Liver (tissue), 8 donors: ENCODE measurements at regions not wholly inside any gene's neighbourhood (a gene's known extent, or its start where the extent isn't known, plus 50 kb on each side); places are given as distances from the start of the nearest gene placed in this dataset.

ENCODE experiments used
- DNase-seq: peaks from one replicate; pipeline ENCODE4 v3.0.0-alpha.2; 2017; ENCODE audit warnings: low spot score
- H3K27ac ChIP-seq, 2 donors: one replicate each; pipeline ENCODE4 v1.7.0; 2013; ENCODE audit warnings: inconsistent platforms in 2 of 2, low read length in 2 of 2, control low read depth in 1 of 2, low read depth in 1 of 2, mild to moderate bottlenecking in 1 of 2
- H3K27me3 ChIP-seq, 4 donors: one replicate each; pipeline versions ENCODE4 v1.6.1 to v1.7.0; 2013; ENCODE audit warnings: low read length in 3 of 4, inconsistent platforms in 1 of 4, mild to moderate bottlenecking in 1 of 4, moderate library complexity in 1 of 4; ENCODE audit not compliant: control insufficient read depth in 4 of 4, insufficient read depth in 4 of 4
- H3K36me3 ChIP-seq, 4 donors: one replicate each; pipeline versions ENCODE4 v1.6.1 to v1.7.0; 2013; ENCODE audit warnings: low read length in 3 of 4, mild to moderate bottlenecking in 3 of 4, low read depth in 1 of 4, moderate library complexity in 1 of 4; ENCODE audit not compliant: control insufficient read depth in 4 of 4, insufficient read depth in 3 of 4
- H3K4me1 ChIP-seq, 4 donors: one replicate each; pipeline versions ENCODE4 v1.6.1 to v1.7.0; 2013; ENCODE audit warnings: low read length in 3 of 4, mild to moderate bottlenecking in 3 of 4, moderate library complexity in 1 of 4; ENCODE audit not compliant: control insufficient read depth in 4 of 4, insufficient read depth in 4 of 4
- H3K4me3 ChIP-seq, 3 donors: one replicate each; pipeline versions ENCODE4 v1.6.1 to v1.7.0; 2013; ENCODE audit warnings: low read length in 3 of 3, control low read depth in 1 of 3, low read depth in 1 of 3, mild to moderate bottlenecking in 1 of 3
- H3K9ac ChIP-seq, 2 donors: one replicate each; pipeline ENCODE4 v1.7.0; 2013; ENCODE audit warnings: low read length in 2 of 2, mild to moderate bottlenecking in 2 of 2, moderate library complexity in 2 of 2, control low read depth in 1 of 2, low read depth in 1 of 2
- H3K9me3 ChIP-seq, 4 donors: one replicate each; pipeline versions ENCODE4 v1.6.1 to v1.7.0; 2013; ENCODE audit warnings: low read length in 3 of 4; ENCODE audit not compliant: control insufficient read depth in 4 of 4
- ATF3 ChIP-seq: IDR thresholded peaks from 2 replicates; pipeline ENCODE4 v1.6.1; 2016; ENCODE audit warnings: antibody characterized with exemption
- EGR1 ChIP-seq, 2 donors: IDR thresholded peaks; 2 replicates each; pipeline ENCODE4 v1.6.1; 2016 to 2018; ENCODE audit warnings: antibody characterized with exemption in 2 of 2, low read depth in 2 of 2
- FOXA1 ChIP-seq: IDR thresholded peaks from 2 replicates; pipeline ENCODE4 v1.6.1; 2016; ENCODE audit warnings: antibody characterized with exemption
- FOXA2 ChIP-seq: IDR thresholded peaks from 2 replicates; pipeline ENCODE4 v1.6.1; 2016; ENCODE audit warnings: antibody characterized with exemption
- GABPA ChIP-seq, 2 donors: IDR thresholded peaks in 1 of 2; conservative IDR thresholded peaks in 1 of 2; 2 replicates each; pipeline ENCODE4 v1.6.1; 2016; ENCODE audit warnings: antibody characterized with exemption in 2 of 2, mild to moderate bottlenecking in 1 of 2, moderate library complexity in 1 of 2
- HNF4A ChIP-seq, 2 donors: conservative IDR thresholded peaks; 2 replicates each; pipeline ENCODE4 v1.6.1; 2016; ENCODE audit warnings: antibody characterized with exemption in 2 of 2, mild to moderate bottlenecking in 2 of 2
- HNF4G ChIP-seq: IDR thresholded peaks from 2 replicates; pipeline ENCODE4 v1.6.1; 2016; ENCODE audit warnings: antibody characterized with exemption
- JUND ChIP-seq, 2 donors: IDR thresholded peaks; 2 replicates each; pipeline ENCODE4 v1.6.1; 2016; ENCODE audit warnings: antibody characterized with exemption in 2 of 2
- MAX ChIP-seq: IDR thresholded peaks from 2 replicates; pipeline ENCODE4 v1.6.1; 2016; ENCODE audit warnings: antibody characterized with exemption
- NR2F2 ChIP-seq: IDR thresholded peaks from 2 replicates; pipeline ENCODE4 v1.6.1; 2016; ENCODE audit warnings: antibody characterized with exemption
- RAD21 ChIP-seq, 2 donors: IDR thresholded peaks; 2 replicates each; pipeline ENCODE4 v1.6.1; 2016; ENCODE audit warnings: antibody characterized with exemption in 2 of 2, mild to moderate bottlenecking in 2 of 2
- RXRA ChIP-seq, 2 donors: IDR thresholded peaks; 2 replicates each; pipeline ENCODE4 v1.6.1; 2017 to 2018; ENCODE audit warnings: antibody characterized with exemption in 2 of 2, mild to moderate bottlenecking in 1 of 2
- SP1 ChIP-seq: IDR thresholded peaks from 2 replicates; pipeline ENCODE4 v1.6.1; 2018; ENCODE audit warnings: antibody characterized with exemption, mild to moderate bottlenecking
- TAF1 ChIP-seq: conservative IDR thresholded peaks from 2 replicates; pipeline ENCODE4 v1.6.1; 2016; ENCODE audit warnings: antibody characterized with exemption, mild to moderate bottlenecking
- YY1 ChIP-seq: IDR thresholded peaks from 2 replicates; pipeline ENCODE4 v1.6.1; 2016; ENCODE audit warnings: antibody characterized with exemption, mild to moderate bottlenecking
- ZBTB33 ChIP-seq: IDR thresholded peaks from 2 replicates; pipeline ENCODE4 v1.6.1; 2016; ENCODE audit warnings: antibody characterized with exemption
- WGBS: extraction: QIAGEN DNeasy Blood & Tissue Kit; methylation state at CpG from one replicate; pipeline ENCODE4 v1.1.7; 2013; 5-methylcytosine and 5-hydroxymethylcytosine counted together
- TF ChIP-seq, protein P1 (sequence below): IDR thresholded peaks from 2 replicates; pipeline ENCODE4 v1.6.1; 2016; ENCODE audit warnings: antibody characterized with exemption, mild to moderate bottlenecking
- TF ChIP-seq, protein P2 (sequence below): fragments of 150-350 bp; IDR thresholded peaks from 2 replicates; pipeline ENCODE4 v1.5.1; 2017; ENCODE audit warnings: improper control_type of control experiment, low read depth, low read length; ENCODE audit not compliant: missing input control
- donor health status: healthy.
- donor health status: healthy.
- donor health status: healthy.
- donor health status: healthy.
- donor health status: healthy.

GRCh38 chr5:52457810-52458209 lies 329.9 kb upstream of the ITGA1 start:
- TF ChIP-seq JUND (IDR thresholded peaks at IDR 0.05) (no peak), YY1 (no peak), ATF3 (no peak), RXRA (IDR thresholded peaks at IDR 0.05) (no peak), MAX (no peak), SP1 (no peak), HNF4A (conservative IDR thresholded peaks at IDR 0.05) (no peak), RAD21 (IDR thresholded peaks at IDR 0.05) (no peak), FOXA1 (no peak), NR2F2 (no peak), HNF4G (no peak), TAF1 (no peak), FOXA2 (no peak), EGR1 (IDR thresholded peaks at IDR 0.05; ENCODE audit: low read depth in 2 of 2) (no peak), ZBTB33 (no peak), GABPA (IDR thresholded peaks at IDR 0.05 in 1 of 2, conservative IDR thresholded peaks at IDR 0.05 in 1 of 2) (no peak)
- TF ChIP-seq, protein P1, sequence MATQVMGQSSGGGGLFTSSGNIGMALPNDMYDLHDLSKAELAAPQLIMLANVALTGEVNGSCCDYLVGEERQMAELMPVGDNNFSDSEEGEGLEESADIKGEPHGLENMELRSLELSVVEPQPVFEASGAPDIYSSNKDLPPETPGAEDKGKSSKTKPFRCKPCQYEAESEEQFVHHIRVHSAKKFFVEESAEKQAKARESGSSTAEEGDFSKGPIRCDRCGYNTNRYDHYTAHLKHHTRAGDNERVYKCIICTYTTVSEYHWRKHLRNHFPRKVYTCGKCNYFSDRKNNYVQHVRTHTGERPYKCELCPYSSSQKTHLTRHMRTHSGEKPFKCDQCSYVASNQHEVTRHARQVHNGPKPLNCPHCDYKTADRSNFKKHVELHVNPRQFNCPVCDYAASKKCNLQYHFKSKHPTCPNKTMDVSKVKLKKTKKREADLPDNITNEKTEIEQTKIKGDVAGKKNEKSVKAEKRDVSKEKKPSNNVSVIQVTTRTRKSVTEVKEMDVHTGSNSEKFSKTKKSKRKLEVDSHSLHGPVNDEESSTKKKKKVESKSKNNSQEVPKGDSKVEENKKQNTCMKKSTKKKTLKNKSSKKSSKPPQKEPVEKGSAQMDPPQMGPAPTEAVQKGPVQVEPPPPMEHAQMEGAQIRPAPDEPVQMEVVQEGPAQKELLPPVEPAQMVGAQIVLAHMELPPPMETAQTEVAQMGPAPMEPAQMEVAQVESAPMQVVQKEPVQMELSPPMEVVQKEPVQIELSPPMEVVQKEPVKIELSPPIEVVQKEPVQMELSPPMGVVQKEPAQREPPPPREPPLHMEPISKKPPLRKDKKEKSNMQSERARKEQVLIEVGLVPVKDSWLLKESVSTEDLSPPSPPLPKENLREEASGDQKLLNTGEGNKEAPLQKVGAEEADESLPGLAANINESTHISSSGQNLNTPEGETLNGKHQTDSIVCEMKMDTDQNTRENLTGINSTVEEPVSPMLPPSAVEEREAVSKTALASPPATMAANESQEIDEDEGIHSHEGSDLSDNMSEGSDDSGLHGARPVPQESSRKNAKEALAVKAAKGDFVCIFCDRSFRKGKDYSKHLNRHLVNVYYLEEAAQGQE = no peak
- TF ChIP-seq, protein P2, sequence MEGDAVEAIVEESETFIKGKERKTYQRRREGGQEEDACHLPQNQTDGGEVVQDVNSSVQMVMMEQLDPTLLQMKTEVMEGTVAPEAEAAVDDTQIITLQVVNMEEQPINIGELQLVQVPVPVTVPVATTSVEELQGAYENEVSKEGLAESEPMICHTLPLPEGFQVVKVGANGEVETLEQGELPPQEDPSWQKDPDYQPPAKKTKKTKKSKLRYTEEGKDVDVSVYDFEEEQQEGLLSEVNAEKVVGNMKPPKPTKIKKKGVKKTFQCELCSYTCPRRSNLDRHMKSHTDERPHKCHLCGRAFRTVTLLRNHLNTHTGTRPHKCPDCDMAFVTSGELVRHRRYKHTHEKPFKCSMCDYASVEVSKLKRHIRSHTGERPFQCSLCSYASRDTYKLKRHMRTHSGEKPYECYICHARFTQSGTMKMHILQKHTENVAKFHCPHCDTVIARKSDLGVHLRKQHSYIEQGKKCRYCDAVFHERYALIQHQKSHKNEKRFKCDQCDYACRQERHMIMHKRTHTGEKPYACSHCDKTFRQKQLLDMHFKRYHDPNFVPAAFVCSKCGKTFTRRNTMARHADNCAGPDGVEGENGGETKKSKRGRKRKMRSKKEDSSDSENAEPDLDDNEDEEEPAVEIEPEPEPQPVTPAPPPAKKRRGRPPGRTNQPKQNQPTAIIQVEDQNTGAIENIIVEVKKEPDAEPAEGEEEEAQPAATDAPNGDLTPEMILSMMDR = no peak
- H3K9ac ChIP-seq = no peak overlapping the region
- no peaks in the 10 kb centered on the region for H3K9me3 ChIP-seq
- WGBS = 49% methylated on average over 2 of the region's 2 CpGs
- no peak overlapping the region for H3K27ac ChIP-seq
- no peak overlapping the region for H3K4me3 ChIP-seq
- no peaks in the 10 kb centered on the region for H3K36me3 ChIP-seq
- H3K27me3 ChIP-seq = no peaks in the 10 kb centered on the region
- no peaks in the 10 kb centered on the region for H3K4me1 ChIP-seq
- no peak for DNase-seq

DNA sequence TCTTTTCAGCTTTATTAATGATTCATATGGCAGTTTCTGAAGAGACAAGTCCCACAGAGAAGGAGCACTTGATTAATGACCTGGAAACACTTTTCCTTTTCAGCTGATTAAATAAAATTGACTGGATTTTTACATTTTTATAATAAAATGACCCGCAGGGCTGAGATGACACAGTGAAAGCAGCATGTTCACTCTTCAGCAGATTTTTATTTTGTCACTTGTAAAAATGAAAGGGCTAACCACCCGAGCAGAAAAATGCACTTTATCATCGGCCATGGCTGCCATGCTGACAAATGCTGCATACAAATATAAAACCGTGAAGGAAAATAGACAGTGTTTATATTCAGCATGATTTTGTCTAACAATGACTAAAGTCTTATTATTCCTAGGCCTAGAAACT lies 321.6 kb upstream of the ITGA1 start:
- Histone ChIP-seq H3K36me3 (no peaks in the 10 kb centered on the region), H3K9me3 (no peaks in the 10 kb centered on the region), H3K4me3 (no peak overlapping the region), H3K4me1 (peaks cover 0 to 3% (median 0%) of the 10 kb centered on the region in 4 donors), H3K27ac (no peak overlapping the region), H3K27me3 (no peaks in the 10 kb centered on the region), H3K9ac (no peak overlapping the region)
- no peak for DNase-seq
- TF ChIP-seq NR2F2 (no peak), FOXA1 (no peak), ZBTB33 (no peak), RXRA (IDR thresholded peaks at IDR 0.05) (no peak)
- WGBS = 78% methylated on average over 4 of the region's 4 CpGs
